Left forelimb (tissue), 1 donor: ENCODE measurements at regions not wholly inside any gene's neighbourhood (a gene's known extent, or its start where the extent isn't known, plus 50 kb on each side); places are given as distances from the start of the nearest gene placed in this dataset.
"Not testable (repeated sequence)": the region's sequence is repeated elsewhere in the genome, so short reads cannot be mapped to it uniquely, and the experiment has no call there.

Source experiments
- DNase-seq: peaks from one replicate; pipeline ENCODE4 v3.0.0-alpha.2; 2018; ENCODE audit warnings: low spot score

- no peak for DNase-seq
These were observed 281.5 kb upstream of the ADGRL4 start for GRCh38 chr1:79287982-79288381.

- DNase-seq = no peak
These were observed 279.1 kb upstream of the ADGRL4 start for GRCh38 chr1:79285667-79286066.

- DNase-seq = no peak
These were observed 276.9 kb upstream of the ADGRL4 start for GRCh38 chr1:79283451-79283850.

- DNase-seq = no peak
These were observed 274.9 kb upstream of the ADGRL4 start for GRCh38 chr1:79281442-79281841.

- no peak for DNase-seq
These were observed 265.2 kb upstream of the ADGRL4 start for GRCh38 chr1:79271759-79272158.

- DNase-seq = no peak
These were observed 258.7 kb upstream of the ADGRL4 start for GRCh38 chr1:79264975-79265818.

- DNase-seq = no peak
These were observed 257.8 kb upstream of the ADGRL4 start for GRCh38 chr1:79264285-79264684.

- no peak for DNase-seq
These were observed 256.3 kb upstream of the ADGRL4 start for GRCh38 chr1:79262745-79263258.

- DNase-seq = no peak
These were observed 253.1 kb upstream of the ADGRL4 start for GRCh38 chr1:79259390-79260336.

GRCh38 chr1:79255421-79255820 is 248.9 kb upstream of the ADGRL4 start:
- DNase-seq = no peak

- no peak for DNase-seq
These were observed 246.1 kb upstream of the ADGRL4 start for GRCh38 chr1:79252598-79252997.

- no peak for DNase-seq
These were observed 233.3 kb upstream of the ADGRL4 start for GRCh38 chr1:79239840-79240239.

GRCh38 chr1:79235301-79236002 is 228.9 kb upstream of the ADGRL4 start:
- no peak for DNase-seq

- no peak for DNase-seq
These were observed 226.3 kb upstream of the ADGRL4 start for GRCh38 chr1:79232818-79233217.

- not testable (repeated sequence) for DNase-seq
These were observed 224.2 kb upstream of the ADGRL4 start for GRCh38 chr1:79230751-79231150.

GRCh38 chr1:79226963-79227362 is 220.4 kb upstream of the ADGRL4 start:
- DNase-seq = no peak

GRCh38 chr1:79224537-79224936 is 218.0 kb upstream of the ADGRL4 start:
- no peak for DNase-seq

- no peak for DNase-seq
These were observed 214.0 kb upstream of the ADGRL4 start for GRCh38 chr1:79220509-79220908.

- DNase-seq = no peak
These were observed 208.8 kb upstream of the ADGRL4 start for GRCh38 chr1:79215311-79215710.

GRCh38 chr1:79207786-79208185 is 201.3 kb upstream of the ADGRL4 start:
- no peak for DNase-seq

- no peak for DNase-seq
These were observed 200.8 kb upstream of the ADGRL4 start for GRCh38 chr1:79207331-79207730.
